Amygdala (tissue), 56 donors: ENCODE measurements at regions not wholly inside any gene's neighbourhood (a gene's known extent, or its start where the extent isn't known, plus 50 kb on each side); places are given as distances from the start of the nearest gene placed in this dataset.

Experiments used
- DNase-seq, 56 donors: peaks; one replicate each; lab custom pipeline; 2025; lab: John Stamatoyannopoulos, UW

DNA sequence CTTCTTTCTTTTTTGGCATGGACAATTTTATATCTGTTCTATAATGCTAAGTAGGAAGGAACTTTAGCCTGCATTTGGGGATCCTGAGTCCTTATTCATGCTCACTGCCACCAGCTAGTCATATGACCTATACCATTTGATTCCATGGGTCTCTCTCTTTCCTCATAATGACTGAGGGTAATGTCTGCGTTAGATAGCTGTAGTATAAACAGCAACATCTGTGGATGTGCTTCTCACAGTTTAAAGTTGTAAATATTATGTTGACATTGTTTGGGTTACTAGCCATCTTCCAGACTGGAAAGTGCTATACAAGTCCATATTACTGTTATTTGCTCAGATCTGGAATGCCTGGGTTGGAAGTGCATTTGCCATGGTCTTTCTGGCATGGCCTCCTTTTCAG lies 274.9 kb upstream of the SEMA6D start:
- DNase-seq: no peak

GRCh38 chr15:47443839-47444238 lies 273.5 kb upstream of the SEMA6D start:
- DNase-seq: no peak

DNA sequence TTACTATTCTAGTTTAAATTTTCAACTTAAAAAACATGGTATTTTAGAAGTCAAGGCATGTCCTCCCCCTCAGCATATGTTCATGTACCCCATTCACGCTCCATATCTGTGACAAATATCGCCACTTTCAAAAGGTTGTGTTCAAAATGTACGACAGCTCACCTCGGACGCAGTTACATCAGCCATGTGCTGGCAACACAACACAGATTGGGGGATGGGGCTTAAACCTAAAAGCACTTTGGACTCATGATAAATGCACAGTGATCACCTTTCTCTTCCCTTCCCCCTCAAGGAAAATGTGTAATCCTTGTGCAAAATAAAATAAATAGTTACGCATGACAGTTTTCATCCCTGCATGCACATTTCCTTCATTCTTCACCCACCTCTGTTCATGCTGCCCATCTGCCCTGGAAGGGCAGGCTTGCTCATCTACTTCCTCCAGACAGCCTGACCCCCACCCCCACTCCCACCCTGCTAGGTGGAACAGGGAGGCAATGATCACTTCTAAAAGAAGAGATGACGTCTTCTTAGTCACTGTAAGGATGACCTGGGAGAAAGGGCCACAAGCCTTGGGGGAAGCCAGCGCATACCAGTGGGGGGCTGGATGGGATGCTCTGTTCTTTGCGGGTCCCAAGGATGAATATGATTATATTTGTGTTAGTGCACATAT lies 271.4 kb upstream of the SEMA6D start:
- DNase-seq: no peak

- no peak for DNase-seq
These were observed 256.3 kb upstream of the SEMA6D start for GRCh38 chr15:47460795-47461573.

DNA sequence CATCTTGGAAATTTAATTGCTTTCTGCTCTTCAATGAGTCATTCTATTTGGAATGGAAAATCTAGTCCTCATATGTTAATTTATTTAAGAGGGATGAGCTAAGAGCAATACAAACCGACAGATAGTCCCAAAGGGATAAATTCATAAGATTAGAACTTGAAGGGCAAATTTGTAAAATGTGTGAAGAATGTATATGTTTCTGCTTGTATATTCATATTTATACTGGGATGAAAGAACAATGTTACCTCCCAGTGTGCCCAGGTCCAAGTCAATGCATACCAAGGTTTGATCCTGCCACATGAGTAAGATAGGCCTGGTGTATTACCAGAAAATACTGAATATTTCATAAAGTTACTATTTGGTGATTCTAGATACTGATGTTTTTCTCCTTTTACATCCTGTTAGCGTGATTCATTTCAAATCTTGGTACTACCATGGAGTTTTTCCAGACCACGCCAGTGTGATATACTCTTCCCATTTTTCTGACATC lies 255.6 kb upstream of the SEMA6D start:
- DNase-seq: no peak

DNA sequence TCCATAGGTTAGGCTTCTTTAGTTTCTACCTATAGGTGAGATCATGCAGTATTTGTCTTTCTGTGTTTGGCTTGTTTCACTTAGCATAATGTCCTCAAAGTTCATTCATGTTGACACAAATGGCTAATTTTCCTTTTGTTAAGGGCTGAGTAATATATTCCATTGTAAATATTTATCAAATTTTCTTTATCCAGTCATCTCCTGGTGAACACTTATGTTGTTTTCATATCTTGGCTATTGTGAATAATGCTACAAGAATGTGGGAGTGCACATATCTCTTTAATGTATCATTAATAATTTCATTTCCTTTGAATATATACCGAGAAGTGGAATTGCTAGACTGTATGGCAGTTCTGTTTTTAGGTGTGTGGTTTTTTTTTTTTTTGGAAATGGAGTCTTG lies 250.9 kb upstream of the SEMA6D start:
- DNase-seq: no peak

- no peak for DNase-seq
These were observed 246.3 kb upstream of the SEMA6D start for GRCh38 chr15:47470983-47471382.

DNA sequence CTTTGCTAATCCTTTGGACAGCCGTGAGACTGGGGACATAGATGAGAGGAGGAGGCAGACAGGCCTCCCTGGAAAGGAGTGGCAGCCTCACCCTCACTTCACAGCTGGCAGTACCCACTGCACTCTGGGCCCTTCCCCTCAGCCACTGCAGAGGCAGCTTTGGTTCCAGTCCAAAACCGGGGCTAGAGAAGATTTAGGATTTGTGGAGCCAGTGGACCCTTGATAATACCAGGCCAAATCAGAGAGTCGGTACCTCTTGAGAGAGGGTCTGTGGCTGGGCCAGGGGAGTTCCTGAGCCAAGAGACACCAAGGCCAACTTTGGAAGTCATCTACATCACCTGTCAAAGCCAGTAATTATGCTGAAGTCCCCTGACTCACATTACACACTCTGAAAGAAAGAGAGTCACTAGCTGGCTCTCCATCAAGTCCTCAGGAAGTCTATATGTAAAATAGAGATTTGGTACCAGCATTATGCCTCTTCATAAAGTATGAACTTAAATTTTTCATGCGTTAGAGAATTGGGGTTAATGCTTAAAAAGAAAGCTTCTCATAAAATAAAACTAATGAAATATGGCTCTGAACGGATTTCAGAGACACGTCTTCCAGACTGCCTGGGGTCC lies 244.1 kb upstream of the SEMA6D start:
- no peak for DNase-seq

GRCh38 chr15:47473832-47474231 lies 243.5 kb upstream of the SEMA6D start:
- peak in 37 of 56 donors; percentile 1 to 70 (median 18) for DNase-seq

DNA sequence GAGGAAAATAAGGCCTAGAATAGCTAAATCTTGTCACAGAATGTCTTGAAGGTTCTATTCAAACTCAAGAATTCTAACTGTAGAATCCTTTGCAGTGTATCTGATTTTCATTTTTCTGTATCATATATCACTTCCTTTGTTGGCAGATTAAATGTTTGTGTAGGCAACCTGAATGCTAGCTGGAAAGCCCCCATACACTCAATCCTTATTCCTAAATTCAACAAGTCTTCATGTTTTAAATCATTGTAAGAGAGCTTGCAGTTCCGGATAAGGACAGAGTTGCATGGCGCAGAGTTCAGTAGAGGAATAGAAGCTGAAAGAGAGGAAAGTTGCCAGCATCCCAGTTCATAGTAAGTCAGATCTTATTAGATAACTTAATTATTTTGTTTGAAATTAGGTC lies 242.0 kb upstream of the SEMA6D start:
- no peak for DNase-seq

GRCh38 chr15:47477341-47477740 lies 240.0 kb upstream of the SEMA6D start:
- no peak for DNase-seq

DNA sequence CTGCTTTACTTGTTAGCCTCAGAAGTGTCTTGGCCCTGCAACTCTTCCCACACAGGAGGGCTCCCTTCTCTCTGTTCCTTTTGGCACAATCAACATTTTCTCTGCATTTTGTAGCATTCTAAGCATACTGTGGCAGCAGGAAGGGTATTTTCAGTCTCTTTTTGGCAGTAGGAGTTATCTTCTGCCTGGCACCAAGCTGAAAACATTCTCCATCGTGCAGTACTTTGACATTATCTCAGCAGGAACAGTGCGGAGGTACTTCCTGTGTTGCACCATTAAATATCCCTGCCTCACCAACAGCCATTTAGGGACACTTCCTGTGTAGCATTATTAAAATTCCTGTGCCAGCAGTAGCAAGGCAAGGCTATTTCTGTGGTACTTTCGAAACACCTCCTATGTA lies 233.2 kb upstream of the SEMA6D start:
- DNase-seq: no peak

GRCh38 chr15:47484997-47485396 lies 232.3 kb upstream of the SEMA6D start:
- DNase-seq: no peak

- DNase-seq: no peak
These were observed 231.9 kb upstream of the SEMA6D start for GRCh38 chr15:47485419-47485818.

GRCh38 chr15:47486040-47486439 lies 231.3 kb upstream of the SEMA6D start:
- no peak for DNase-seq

- DNase-seq: no peak
These were observed 225.1 kb upstream of the SEMA6D start for GRCh38 chr15:47492195-47492594.

DNA sequence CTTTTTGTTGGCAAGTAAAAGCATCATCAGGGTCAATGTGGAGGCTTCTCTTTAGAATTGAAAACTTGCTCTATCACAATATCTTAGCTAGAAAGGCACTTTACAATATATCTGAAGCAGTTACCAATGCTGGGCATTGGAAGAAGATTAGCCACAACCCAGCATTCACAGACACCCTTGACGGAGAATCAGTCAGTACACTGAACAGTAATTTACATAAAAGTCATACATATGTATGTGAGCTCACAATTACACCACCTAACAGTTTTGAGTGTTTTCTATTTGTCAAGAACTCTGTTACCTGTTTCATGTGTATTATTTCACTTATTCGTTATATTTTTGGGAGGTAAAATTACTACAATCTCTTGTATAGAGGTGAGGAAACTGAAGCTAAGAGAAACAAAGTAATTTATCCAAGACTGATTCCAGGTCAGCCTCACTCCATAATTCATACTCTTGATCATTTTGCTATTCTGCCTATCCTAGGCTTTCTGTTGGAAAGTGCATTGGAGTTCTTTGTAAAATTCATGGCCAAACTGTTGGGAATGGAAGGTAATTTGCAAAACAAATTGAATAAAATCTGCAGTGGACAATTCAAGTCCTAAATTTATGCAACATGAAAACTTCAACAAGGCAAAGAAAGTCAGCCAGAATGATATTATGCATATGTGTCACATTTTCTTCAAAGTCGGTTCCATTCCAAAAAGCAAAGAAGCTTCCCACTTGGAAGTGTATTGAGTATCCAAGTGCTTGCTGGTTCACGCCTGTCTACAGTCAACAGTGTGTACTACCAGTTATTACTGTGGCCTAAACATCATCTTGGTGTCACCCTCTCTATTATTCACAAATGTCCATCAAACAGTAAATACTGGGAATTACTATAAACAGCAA lies 223.7 kb upstream of the SEMA6D start:
- no peak for DNase-seq

- no peak for DNase-seq
These were observed 220.7 kb upstream of the SEMA6D start for GRCh38 chr15:47496343-47497185.

- DNase-seq: no peak
These were observed 216.5 kb upstream of the SEMA6D start for GRCh38 chr15:47500842-47501241.

DNA sequence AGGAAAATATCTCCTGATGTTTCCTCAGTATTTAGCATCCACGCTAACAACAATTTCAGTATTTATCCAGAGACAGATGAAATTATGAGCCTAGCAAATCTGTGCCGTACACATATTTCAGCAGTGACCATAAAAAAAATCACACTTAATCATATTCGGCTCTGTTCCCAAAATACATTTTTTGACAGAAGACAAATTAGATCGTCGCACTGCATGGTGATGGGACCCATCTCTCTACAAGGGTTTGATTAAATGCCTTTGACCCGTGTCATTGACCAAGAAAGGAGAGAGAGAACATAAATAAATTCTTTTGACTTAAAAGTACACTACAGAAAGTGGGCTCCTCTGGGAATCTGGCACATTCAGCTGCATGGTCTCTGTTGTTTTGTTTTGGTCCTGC lies 215.3 kb upstream of the SEMA6D start:
- no peak for DNase-seq
